ENCODE measurements at regions not wholly inside any gene's neighbourhood (a gene's known extent, or its start where the extent isn't known, plus 50 kb on each side); places are given as distances from the start of the nearest gene placed in this dataset.
"Not testable (repeated sequence)": the region's sequence is repeated elsewhere in the genome, so short reads cannot be mapped to it uniquely, and the experiment has no call there.

- DNase-seq (ENCODE audit: low read depth, low spot score) (no peak), FAIRE-seq (no peak)
- Histone ChIP-seq H3K27ac (ENCODE audit: insufficient read depth, low read depth, low read length) (no peak overlapping the region), H3K4me1 (ENCODE audit: control insufficient read depth, extremely low read depth, insufficient read depth, low read length) (no peaks in the 10 kb centered on the region), H3K9ac (replicated peaks; ENCODE audit: extremely low read depth, insufficient read depth, low read length) (no peak overlapping the region), H3K27me3 (ENCODE audit: control insufficient read depth in 2 of 2, insufficient read depth in 2 of 2, low read length in 2 of 2) (no peaks in the 10 kb centered on the region), H3K4me3 (replicated peaks in 1 of 3; ENCODE audit: insufficient read depth in 1 of 3, low read depth in 1 of 3, low read length in 3 of 3) (no peak overlapping the region), H3K4me2 (ENCODE audit: insufficient read depth, low read length) (no peak overlapping the region), H3K9me1 (replicated peaks; ENCODE audit: control insufficient read depth, extremely low read depth, insufficient read depth, low read length) (no peaks in the 10 kb centered on the region), H3K36me3 (ENCODE audit: control insufficient read depth in 2 of 2, extremely low read depth in 1 of 2, insufficient read depth in 2 of 2, low read length in 2 of 2) (no peaks in the 10 kb centered on the region), H3K9me3 (replicated peaks; ENCODE audit: control insufficient read depth, insufficient read depth, low read length) (peaks cover 3% of the 10 kb centered on the region), H2AFZ (ENCODE audit: low read depth, low read length) (no peak overlapping the region), H4K20me1 (replicated peaks; ENCODE audit: control insufficient read depth, extremely low read depth, insufficient read depth, low read length) (no peaks in the 10 kb centered on the region), H3K79me2 (ENCODE audit: control insufficient read depth, insufficient read depth, low read length) (no peaks in the 10 kb centered on the region)
- CTCF ChIA-PET, result no interaction called here
- POLR2A ChIA-PET, result no interaction called here
- intact Hi-C loops (cut with micrococcal nuclease) (no loop called here), dilution Hi-C loops (cut with MboI; ENCODE audit: extremely low pct_ligation_motif_present, low sequenced_read_pairs) (no loop called here)
- TF ChIP-seq JUN (IDR thresholded peaks at IDR 0.05; ENCODE audit: borderline replicate concordance, insufficient read depth, insufficient read length, low read depth) (no peak), POLR2AphosphoS5 (IDR thresholded peaks at IDR 0.05; ENCODE audit: insufficient read depth, low read depth, low read length) (no peak), EZH2 (IDR thresholded peaks at IDR 0.05; ENCODE audit: borderline replicate concordance, low read depth, low read length, severe bottlenecking) (no peak), FOS (IDR thresholded peaks at IDR 0.05; ENCODE audit: borderline replicate concordance, insufficient read depth, low read length) (no peak), CTCF (IDR thresholded peaks at IDR 0.05; ENCODE audit: extremely low read depth in 1 of 2, insufficient read depth in 1 of 2, low read depth in 1 of 2, low read length in 2 of 2) (no peak), GATA2 (IDR thresholded peaks at IDR 0.05; ENCODE audit: insufficient read depth, insufficient read length, low read depth, low read length) (no peak), MAX (IDR thresholded peaks at IDR 0.05; ENCODE audit: insufficient read depth, insufficient read length) (no peak), MYC (IDR thresholded peaks at IDR 0.05; ENCODE audit: low read depth, low read length) (no peak), POLR2A (IDR thresholded peaks at IDR 0.05; ENCODE audit: low read depth, low read length) (no peak)
- no TSS peak for BruUV-seq (replicated peaks)
Measured at GRCh38 chr17:22518185-22518584, 825.9 kb downstream of the KCNJ18 start.

- H3K27ac ChIP-seq (ENCODE audit: insufficient read depth, low read depth, low read length); H3K4me3 ChIP-seq (replicated peaks in 1 of 3; ENCODE audit: insufficient read depth in 1 of 3, low read depth in 1 of 3, low read length in 3 of 3); H3K9ac ChIP-seq (replicated peaks; ENCODE audit: extremely low read depth, insufficient read depth, low read length); intact Hi-C loops (cut with micrococcal nuclease); H3K79me2 ChIP-seq (ENCODE audit: control insufficient read depth, insufficient read depth, low read length); dilution Hi-C loops (cut with MboI; ENCODE audit: extremely low pct_ligation_motif_present, low sequenced_read_pairs); FAIRE-seq; H2AFZ ChIP-seq (ENCODE audit: low read depth, low read length); DNase-seq (ENCODE audit: low read depth, low spot score); POLR2A ChIA-PET; H3K4me2 ChIP-seq (ENCODE audit: insufficient read depth, low read length); H3K4me1 ChIP-seq (ENCODE audit: control insufficient read depth, extremely low read depth, insufficient read depth, low read length); H3K9me3 ChIP-seq (replicated peaks; ENCODE audit: control insufficient read depth, insufficient read depth, low read length); H4K20me1 ChIP-seq (replicated peaks; ENCODE audit: control insufficient read depth, extremely low read depth, insufficient read depth, low read length); BruUV-seq (replicated peaks); H3K36me3 ChIP-seq (ENCODE audit: control insufficient read depth in 2 of 2, extremely low read depth in 1 of 2, insufficient read depth in 2 of 2, low read length in 2 of 2); CTCF ChIA-PET; H3K9me1 ChIP-seq (replicated peaks; ENCODE audit: control insufficient read depth, extremely low read depth, insufficient read depth, low read length); H3K27me3 ChIP-seq (ENCODE audit: control insufficient read depth in 2 of 2, insufficient read depth in 2 of 2, low read length in 2 of 2): not testable (repeated sequence)
Measured at GRCh38 chr17:22548873-22549272, 856.5 kb downstream of the KCNJ18 start.

GRCh38 chr17:22551695-22552415, 859.5 kb downstream of the KCNJ18 start:
- H4K20me1 ChIP-seq (replicated peaks; ENCODE audit: control insufficient read depth, extremely low read depth, insufficient read depth, low read length); CTCF ChIA-PET; H3K36me3 ChIP-seq (ENCODE audit: control insufficient read depth in 2 of 2, extremely low read depth in 1 of 2, insufficient read depth in 2 of 2, low read length in 2 of 2); POLR2A ChIA-PET; BruUV-seq (replicated peaks); H3K4me2 ChIP-seq (ENCODE audit: insufficient read depth, low read length); H3K4me3 ChIP-seq (replicated peaks in 1 of 3; ENCODE audit: insufficient read depth in 1 of 3, low read depth in 1 of 3, low read length in 3 of 3); H3K9me1 ChIP-seq (replicated peaks; ENCODE audit: control insufficient read depth, extremely low read depth, insufficient read depth, low read length); FAIRE-seq; H3K79me2 ChIP-seq (ENCODE audit: control insufficient read depth, insufficient read depth, low read length); H3K9ac ChIP-seq (replicated peaks; ENCODE audit: extremely low read depth, insufficient read depth, low read length); intact Hi-C loops (cut with micrococcal nuclease); H2AFZ ChIP-seq (ENCODE audit: low read depth, low read length); H3K9me3 ChIP-seq (replicated peaks; ENCODE audit: control insufficient read depth, insufficient read depth, low read length); dilution Hi-C loops (cut with MboI; ENCODE audit: extremely low pct_ligation_motif_present, low sequenced_read_pairs); H3K27me3 ChIP-seq (ENCODE audit: control insufficient read depth in 2 of 2, insufficient read depth in 2 of 2, low read length in 2 of 2); DNase-seq (ENCODE audit: low read depth, low spot score); H3K4me1 ChIP-seq (ENCODE audit: control insufficient read depth, extremely low read depth, insufficient read depth, low read length); H3K27ac ChIP-seq (ENCODE audit: insufficient read depth, low read depth, low read length): not testable (repeated sequence)
